GM12892 (cell line): ENCODE measurements at regions not wholly inside any gene's neighbourhood (a gene's known extent, or its start where the extent isn't known, plus 50 kb on each side); places are given as distances from the start of the nearest gene placed in this dataset.

Experiments
- POLR2AphosphoS5 ChIP-seq: IDR thresholded peaks from 2 replicates; pipeline ENCODE4 v1.6.1; 2011; ENCODE audit warnings: low read depth, low read length, control low read depth
- TAF1 ChIP-seq: IDR thresholded peaks from 2 replicates; pipeline ENCODE4 v1.6.1; 2011; ENCODE audit warnings: low read depth, mild to moderate bottlenecking, control low read depth, low read length, borderline replicate concordance

DNA sequence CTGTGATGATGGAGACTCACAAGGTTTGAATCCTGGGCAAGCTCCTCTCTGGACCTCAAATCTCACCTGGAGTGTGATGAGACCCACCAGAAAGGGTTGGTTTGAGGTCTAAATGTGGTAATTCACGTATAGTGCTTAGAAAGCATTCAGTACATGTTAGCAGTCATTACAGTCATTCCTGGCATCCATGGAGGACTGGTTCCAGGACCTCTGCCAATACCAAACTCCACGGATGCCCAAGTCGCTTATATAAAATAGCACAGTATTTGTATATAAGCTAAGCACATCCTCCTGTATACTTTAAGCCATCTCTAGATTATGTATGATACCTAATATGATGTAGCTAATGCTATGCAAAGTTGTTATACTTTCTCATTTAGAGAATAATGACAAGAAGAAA, 67.6 kb upstream of the CYP2D6 start:
- TF ChIP-seq POLR2AphosphoS5 (no peak), TAF1 (no peak)
